HG02571 (cell line): ENCODE measurements at regions not wholly inside any gene's neighbourhood (a gene's known extent, or its start where the extent isn't known, plus 50 kb on each side); places are given as distances from the start of the nearest gene placed in this dataset.
A peak's percentile ranks its signal among the peaks of the same experiment; 100 is the strongest.
"Not testable (repeated sequence)": the region's sequence is repeated elsewhere in the genome, so short reads cannot be mapped to it uniquely, and the experiment has no call there.

Source experiments
- ATAC-seq: cut with Tn5 transposase; IDR thresholded peaks from one replicate; pipeline ENCODE4 v1.9.1; 2021; ENCODE audit warnings: mild to moderate bottlenecking, moderate library complexity; ENCODE audit not compliant: unreplicated experiment

GRCh38 chr18:54433368-54433767 lies 75.7 kb downstream of the C18orf54 start:
- ATAC-seq, result no peak

GRCh38 chr18:54433857-54434256 lies 76.2 kb downstream of the C18orf54 start:
- no peak for ATAC-seq

DNA sequence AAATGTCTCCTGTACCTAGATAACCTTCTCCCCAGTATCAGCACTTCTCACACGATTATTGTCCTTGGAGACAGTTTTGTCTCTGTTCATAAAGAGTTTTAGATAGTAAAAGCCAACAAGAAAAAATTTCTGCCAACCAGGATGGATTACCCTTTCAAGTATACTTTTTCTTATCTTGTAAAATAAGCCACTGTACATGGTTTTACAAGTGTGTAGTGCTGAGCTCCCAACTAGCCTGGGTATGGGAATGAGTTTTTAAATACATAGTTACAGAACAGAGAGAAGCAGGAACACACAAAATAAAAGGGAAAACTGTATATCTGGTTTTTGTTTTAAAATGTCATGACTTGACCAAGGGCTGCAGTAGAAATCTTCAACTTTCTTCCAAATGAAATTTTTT lies 76.7 kb downstream of the C18orf54 start:
- no peak for ATAC-seq

DNA sequence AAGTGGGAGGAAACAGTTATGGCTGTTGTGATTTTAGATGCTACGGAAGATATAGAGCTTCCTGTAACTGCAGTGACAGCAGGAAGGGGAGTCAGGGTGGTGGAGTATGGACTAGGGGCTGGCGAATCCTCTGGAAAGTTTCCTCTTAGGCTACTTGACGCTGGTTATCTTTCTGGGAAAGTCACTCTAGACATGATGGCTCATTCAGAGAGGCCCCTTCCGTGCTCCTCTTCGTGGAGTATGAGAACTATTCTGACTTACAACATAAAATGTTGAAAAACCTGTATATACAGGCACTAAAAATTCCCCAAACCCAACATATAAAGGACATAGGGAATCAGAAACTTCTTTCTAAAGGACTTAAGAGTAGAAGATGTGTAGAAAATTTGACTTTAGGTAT lies 78.8 kb downstream of the C18orf54 start:
- ATAC-seq, result no peak

GRCh38 chr18:54440292-54440691 lies 82.6 kb downstream of the C18orf54 start:
- ATAC-seq, result no peak

DNA sequence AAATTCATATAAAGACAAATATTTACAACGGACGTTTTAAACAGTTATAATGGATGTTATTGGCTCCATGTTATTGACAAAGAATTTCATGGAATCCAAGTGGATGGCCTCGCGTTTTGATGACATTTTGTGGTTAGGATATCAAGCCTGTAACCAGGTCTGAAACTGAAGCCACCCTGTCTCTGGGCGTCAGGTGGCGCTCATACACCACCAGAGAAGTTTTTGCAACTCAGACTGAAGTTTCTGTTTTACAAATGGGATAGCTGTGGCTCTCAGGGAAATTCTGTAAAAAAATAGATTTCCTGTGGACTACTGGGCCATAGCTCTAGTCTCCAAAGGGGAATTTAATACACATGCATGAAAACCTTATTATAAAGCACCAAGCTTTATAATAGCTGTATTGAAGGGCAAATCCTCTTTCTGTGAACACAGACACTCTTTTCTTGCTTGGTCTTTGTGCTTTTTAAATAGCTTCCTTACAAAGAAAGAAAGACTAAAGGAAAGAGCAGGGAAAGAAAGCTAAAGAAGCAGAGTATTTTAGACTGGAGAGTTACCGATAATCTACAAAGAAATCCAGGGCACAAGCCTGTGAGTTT lies 86.7 kb downstream of the C18orf54 start:
- ATAC-seq, result peak; percentile 62

DNA sequence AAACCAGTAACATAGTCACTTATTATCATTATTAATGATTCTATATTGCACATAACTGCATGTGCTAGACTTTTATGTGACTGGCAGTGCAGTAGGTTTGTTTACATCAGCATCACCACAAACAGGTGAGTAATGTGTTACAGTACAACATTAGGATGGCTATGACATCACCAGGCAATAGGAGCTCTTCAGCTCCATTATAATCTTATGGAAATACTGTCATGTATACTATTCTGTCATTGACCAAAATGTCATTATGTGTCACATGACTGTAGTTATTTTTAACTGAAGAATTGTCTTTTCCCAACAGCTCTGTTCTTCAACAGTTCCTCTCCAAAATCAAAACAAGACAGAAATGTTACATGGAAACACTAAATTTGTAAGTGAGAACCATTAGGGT lies 96.3 kb downstream of the C18orf54 start:
- ATAC-seq, result no peak

GRCh38 chr18:54465502-54465901 lies 107.8 kb downstream of the C18orf54 start:
- no peak for ATAC-seq

DNA sequence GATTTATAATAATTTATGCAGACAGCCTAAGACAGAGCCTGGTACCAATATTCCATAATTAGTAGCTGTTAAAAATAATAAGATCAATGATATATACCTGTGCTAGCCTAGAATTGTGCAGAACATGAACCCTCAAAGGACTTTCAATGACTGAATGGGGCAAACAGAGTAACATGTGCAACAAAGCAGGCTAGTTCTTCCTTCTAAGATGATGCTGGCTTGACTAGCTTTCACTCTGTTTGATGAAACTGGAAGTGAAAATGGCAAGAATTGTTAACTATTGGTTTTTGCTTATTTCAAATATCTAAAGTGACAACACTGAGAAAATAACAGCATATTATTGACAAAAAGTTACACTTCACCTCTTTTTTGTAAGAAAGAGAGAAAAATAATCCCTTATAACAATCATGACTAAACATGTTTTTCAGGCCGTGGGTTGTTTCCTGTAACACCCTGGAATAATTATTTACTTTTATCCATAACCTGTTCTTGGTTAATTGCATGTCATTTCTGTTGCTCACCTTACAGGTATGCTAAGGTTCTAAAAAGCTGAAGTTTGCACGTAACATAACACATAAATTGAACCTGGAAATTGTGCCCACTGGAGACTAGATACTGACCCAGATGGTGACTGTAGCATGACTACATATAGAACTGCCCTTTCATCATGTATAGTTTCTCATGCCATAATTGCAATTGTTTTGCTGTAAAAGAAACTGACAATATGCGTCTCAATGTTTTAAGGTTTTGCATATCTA lies 108.7 kb downstream of the C18orf54 start:
- no peak for ATAC-seq

DNA sequence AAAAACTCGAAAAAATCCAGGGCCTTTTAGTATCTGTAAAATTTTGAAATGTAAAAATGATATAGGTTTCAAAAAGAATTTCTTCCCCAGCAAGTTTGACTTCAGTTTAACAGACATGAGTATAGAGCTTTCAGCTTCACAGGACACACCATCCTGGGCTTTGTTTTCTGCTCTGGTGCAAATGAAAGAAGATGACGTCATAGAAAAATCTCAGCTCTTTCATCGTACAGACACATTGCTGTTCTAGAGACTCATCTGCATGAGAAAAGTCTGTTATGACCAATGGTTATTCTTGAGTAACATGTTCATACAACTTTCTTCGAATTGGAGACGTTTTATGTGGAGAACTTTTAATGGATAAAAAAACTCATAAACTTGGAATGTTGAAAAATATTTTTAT lies 111.7 kb upstream of the DYNAP start:
- ATAC-seq, result no peak

- no peak for ATAC-seq
Observed at GRCh38 chr18:54480616-54481015, 110.4 kb upstream of the DYNAP start.

GRCh38 chr18:54502451-54502850 lies 88.6 kb upstream of the DYNAP start:
- not testable (repeated sequence) for ATAC-seq

DNA sequence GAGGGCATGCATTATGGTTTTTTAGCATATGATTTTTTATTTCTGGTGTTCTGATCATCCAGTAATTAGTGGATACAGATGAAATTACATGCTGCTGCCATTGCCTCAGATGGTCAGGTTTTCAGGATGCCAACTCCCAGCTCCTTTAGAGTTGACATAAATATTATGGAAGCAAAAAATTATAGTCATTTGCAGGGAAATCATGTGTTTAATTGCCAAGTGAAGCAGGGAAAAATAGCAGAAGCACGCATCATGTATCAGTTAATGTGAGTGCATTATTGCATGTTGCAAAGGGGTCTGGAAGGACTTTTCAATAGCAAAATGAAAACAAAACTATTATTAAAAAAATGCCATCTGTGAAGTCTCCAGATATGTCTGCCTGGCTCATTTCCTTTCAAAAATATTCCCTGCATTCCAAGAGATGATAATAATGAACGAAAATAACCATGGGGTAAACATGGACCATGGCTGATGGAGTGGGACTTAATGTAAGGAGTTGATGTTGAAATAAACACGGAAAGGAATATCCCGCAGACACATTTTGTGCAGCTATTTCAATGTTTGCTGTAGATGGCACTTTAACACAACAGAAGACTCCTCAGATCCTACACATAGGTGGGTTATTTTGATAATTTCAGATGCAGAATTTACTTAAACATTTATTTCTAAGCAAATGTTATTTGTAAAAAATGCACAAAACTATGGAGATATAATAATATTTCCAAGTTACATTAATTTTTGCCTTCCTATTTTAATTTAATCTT lies 87.7 kb upstream of the DYNAP start:
- no peak for ATAC-seq

DNA sequence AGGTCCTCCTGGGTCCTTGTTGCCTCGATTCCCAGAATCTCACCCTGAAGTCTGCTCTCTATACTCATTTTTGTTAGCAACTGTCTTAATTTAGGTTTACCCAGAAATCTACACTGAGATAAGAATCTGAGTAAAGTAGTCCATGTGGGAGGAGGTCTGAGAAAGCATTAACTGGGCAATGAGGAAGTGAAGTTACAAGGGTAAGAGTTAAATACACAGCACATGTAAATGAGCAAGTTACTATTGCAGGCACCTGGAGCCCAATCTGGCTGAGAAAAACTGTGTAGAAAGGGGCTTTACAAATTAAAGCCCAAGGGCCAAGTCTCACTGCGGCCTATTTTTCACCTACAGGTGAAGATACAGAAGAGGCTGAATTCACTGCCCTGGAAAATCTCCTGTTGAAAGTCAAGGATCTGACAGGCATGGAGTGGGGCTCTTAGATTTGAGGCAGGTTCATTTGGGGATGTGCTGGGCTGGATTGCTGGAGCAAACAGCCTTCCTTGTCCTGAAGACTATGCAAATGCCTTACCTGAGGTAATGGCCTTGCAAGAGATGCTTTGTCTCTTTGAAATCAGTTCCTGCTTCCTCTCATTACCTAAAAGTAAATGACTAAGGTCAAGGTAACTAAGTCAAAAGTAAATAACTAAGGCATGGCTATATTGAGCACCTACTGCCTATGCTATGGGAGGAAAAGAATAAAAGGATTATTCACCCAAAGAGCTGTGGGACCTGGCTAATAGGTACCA lies 84.4 kb upstream of the DYNAP start:
- no peak for ATAC-seq

DNA sequence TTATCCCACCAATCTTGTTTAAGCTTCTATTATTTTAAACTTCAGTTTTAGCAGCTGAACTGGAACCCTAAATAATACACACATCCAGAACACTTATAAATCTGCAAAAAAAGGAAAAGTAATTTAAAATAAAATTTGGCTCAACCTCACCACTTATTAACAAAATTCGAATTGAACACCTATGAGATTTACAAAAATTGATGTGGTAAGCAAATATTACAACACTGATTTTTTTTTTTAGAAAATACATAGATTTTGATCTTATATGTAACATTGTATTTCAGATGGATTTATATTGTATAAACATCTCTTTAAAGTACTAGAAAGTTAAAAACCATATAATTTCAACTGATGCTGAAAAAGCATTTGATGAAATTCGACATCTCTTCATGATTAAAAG lies 81.3 kb upstream of the DYNAP start:
- ATAC-seq, result no peak

DNA sequence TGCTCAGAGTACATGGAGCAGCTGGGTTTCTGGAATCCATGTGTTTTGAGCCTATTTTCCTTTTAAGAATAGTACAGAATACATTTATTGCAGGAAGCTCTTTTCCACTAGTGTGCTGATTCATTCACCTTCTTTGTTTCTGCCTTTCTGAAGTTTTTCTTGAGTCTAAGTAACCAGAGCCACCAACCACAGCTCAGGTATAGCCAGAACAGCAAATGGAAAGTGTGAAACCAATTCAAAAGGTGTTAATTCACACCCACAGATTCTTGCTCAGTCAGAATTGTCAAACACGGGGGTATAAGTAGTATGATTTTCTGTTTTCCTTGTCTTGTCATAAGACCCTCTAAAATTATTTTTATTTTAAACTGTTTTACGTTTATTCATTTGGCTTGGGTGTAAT lies 75.9 kb upstream of the DYNAP start:
- no peak for ATAC-seq

GRCh38 chr18:54517521-54517920 lies 73.5 kb upstream of the DYNAP start:
- no peak for ATAC-seq

- ATAC-seq, result no peak
Observed at GRCh38 chr18:54521846-54522245, 69.2 kb upstream of the DYNAP start.

GRCh38 chr18:54528942-54529376 lies 62.1 kb upstream of the DYNAP start:
- no peak for ATAC-seq

DNA sequence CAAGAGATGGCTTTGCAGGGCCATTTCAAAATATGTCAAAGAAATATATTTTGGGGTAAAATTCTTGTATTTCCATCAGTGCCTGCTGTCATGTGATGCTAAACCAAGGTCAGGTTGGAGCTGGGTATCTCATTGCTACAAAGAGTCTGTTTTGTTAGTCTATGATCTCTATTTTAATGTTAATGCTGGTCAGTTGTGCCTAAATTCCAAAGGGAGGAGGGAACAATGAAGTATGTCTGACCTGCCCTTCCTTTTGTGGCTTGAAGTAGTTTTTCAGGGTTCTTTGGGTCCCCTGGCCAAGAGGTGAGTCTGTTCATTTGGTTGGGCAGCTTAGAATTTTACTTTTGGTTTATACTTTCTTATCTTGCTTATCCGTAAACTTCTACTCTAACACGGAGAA lies 61.6 kb upstream of the DYNAP start:
- ATAC-seq, result no peak

DNA sequence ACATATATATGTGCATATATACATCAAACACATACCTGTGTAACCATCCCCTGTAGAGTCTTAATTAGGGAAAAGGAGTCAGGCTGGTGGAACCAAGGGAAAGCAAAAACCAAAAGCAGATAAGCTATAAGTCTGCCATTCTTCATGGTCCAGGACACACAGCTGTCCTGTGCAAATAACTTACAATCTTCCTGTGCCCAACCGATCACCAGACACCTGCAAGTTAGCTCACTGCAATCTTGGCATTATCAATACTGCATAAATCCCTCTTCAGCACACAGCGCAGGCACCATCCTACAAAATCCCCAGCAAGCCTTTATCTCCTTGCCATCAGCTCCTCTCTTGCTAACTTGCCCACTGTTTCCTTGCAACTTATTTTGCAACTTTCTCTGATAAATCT lies 60.8 kb upstream of the DYNAP start:
- no peak for ATAC-seq
